GM23248 (cell line): ENCODE measurements at regions not wholly inside any gene's neighbourhood (a gene's known extent, or its start where the extent isn't known, plus 50 kb on each side); places are given as distances from the start of the nearest gene placed in this dataset.

ENCODE experiments used
- DNase-seq: peaks from one replicate; pipeline ENCODE4 v3.0.0-alpha.2; 2015
- H2AFZ ChIP-seq: fragments of 200-600 bp; sonication (generic); 2 replicates; pipeline ENCODE4 v1.6.1; 2016; ENCODE audit warnings: antibody characterized with exemption
- H3F3A ChIP-seq: fragments of 200-600 bp; sonication (generic); 2 replicates; pipeline ENCODE4 v1.6.1; 2016; ENCODE audit warnings: mild to moderate bottlenecking, antibody characterized with exemption, mixed run types; ENCODE audit not compliant: insufficient read depth
- H3K27ac ChIP-seq: fragments of 200-600 bp; sonication (generic); 2 replicates; pipeline ENCODE4 v1.5.1; 2016; ENCODE audit warnings: mild to moderate bottlenecking
- H3K27me3 ChIP-seq: fragments of 200-600 bp; sonication (generic); replicated peaks from 2 replicates; pipeline ENCODE4 v1.6.1; 2016; ENCODE audit warnings: mild to moderate bottlenecking; ENCODE audit not compliant: insufficient read depth
- H3K36me3 ChIP-seq: fragments of 200-600 bp; sonication (generic); 2 replicates; pipeline ENCODE4 v1.6.1; 2016; ENCODE audit warnings: low read depth, mild to moderate bottlenecking
- H3K4me1 ChIP-seq: fragments of 200-600 bp; sonication (generic); 2 replicates; pipeline ENCODE4 v1.6.1; 2016; ENCODE audit warnings: mild to moderate bottlenecking; ENCODE audit not compliant: insufficient read depth
- H3K4me2 ChIP-seq: fragments of 200-600 bp; sonication (generic); one replicate; pipeline ENCODE4 v1.6.1; 2016; ENCODE audit warnings: mild to moderate bottlenecking; ENCODE audit not compliant: unreplicated experiment
- H3K4me3 ChIP-seq: fragments of 200-600 bp; sonication (generic); 2 replicates; pipeline ENCODE4 v1.5.1; 2016; ENCODE audit warnings: mild to moderate bottlenecking
- H3K79me2 ChIP-seq: fragments of 200-600 bp; sonication (generic); 2 replicates; pipeline ENCODE4 v1.6.1; 2016; ENCODE audit warnings: mild to moderate bottlenecking; ENCODE audit not compliant: insufficient read depth
- H3K9ac ChIP-seq: fragments of 200-600 bp; sonication (generic); 2 replicates; pipeline ENCODE4 v1.6.1; 2016; ENCODE audit warnings: mild to moderate bottlenecking
- H3K9me2 ChIP-seq: fragments of 200-600 bp; sonication (generic); 2 replicates; pipeline ENCODE4 v1.6.1; 2016; ENCODE audit warnings: mixed run types, mild to moderate bottlenecking, moderate library complexity; ENCODE audit not compliant: insufficient read depth
- H3K9me3 ChIP-seq: fragments of 200-600 bp; sonication (generic); one replicate; pipeline ENCODE4 v1.6.1; 2017; ENCODE audit warnings: low read depth
- H4K20me1 ChIP-seq: fragments of 200-600 bp; sonication (generic); 2 replicates; pipeline ENCODE4 v1.6.0; 2016; ENCODE audit not compliant: insufficient read depth
- EZH2 ChIP-seq: fragments of 200-600 bp; sonication (generic); IDR thresholded peaks from 2 replicates; pipeline ENCODE4 v1.6.1; 2018; ENCODE audit warnings: antibody characterized with exemption, mild to moderate bottlenecking; ENCODE audit not compliant: insufficient read depth, poor library complexity, severe bottlenecking
- EZH2phosphoT487 ChIP-seq: fragments of 200-600 bp; sonication (generic); IDR thresholded peaks from 2 replicates; pipeline ENCODE4 v1.6.1; 2018; ENCODE audit warnings: antibody characterized with exemption, moderate library complexity, mild to moderate bottlenecking, low read depth; ENCODE audit not compliant: insufficient read depth
- WGBS, 2 experiments: methylation state at CpG; one replicate each; pipeline ENCODE4 v1.1.6; 2015 to 2017; ENCODE audit warnings: low lambda C conversion rate in 2 of 2, low coverage in 1 of 2; ENCODE audit errors: missing lambda C conversion rate in 2 of 2; 5-methylcytosine and 5-hydroxymethylcytosine counted together
- in situ Hi-C: fragments of 300-500 bp; cut with MboI; formaldehyde crosslinking; loops from 2 replicates; pipeline ENCODE4 v1.15.0; 2020

DNA sequence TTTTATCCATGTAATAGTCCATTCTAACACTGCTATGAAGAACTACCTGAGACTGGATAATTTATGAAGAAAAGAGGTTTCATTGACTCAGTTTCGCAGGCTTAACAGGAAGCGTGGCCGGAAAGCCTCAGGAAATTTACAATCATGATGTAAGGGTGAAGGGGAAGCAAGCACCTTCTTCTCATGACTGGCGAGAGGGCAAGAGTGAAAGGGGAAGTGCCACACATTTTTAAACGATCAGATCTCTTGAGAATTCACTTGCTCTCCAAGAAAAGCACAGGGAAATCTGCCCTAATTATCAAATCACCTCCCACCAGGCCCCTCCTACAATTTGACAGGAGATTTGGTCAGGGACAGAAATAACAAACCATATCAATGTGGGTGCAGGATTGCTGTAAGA, 859.7 kb downstream of the EPHA7 start:
- Histone ChIP-seq H3K79me2 (no peaks in the 10 kb centered on the region), H3F3A (no peaks in the 10 kb centered on the region), H3K9ac (no peak overlapping the region), H2AFZ (no peak overlapping the region), H3K27me3 (no peaks in the 10 kb centered on the region), H3K9me3 (no peaks in the 10 kb centered on the region), H4K20me1 (no peaks in the 10 kb centered on the region), H3K27ac (no peak overlapping the region), H3K4me3 (no peak overlapping the region), H3K9me2 (no peaks in the 10 kb centered on the region), H3K36me3 (no peaks in the 10 kb centered on the region), H3K4me2 (no peak overlapping the region), H3K4me1 (no peaks in the 10 kb centered on the region)
- 9 to 11% methylated on average over 5 of the region's 5 CpGs for WGBS, 2 experiments
- in situ Hi-C loops: no loop called here
- no peak for DNase-seq
- TF ChIP-seq EZH2 (no peak), EZH2phosphoT487 (no peak)

DNA sequence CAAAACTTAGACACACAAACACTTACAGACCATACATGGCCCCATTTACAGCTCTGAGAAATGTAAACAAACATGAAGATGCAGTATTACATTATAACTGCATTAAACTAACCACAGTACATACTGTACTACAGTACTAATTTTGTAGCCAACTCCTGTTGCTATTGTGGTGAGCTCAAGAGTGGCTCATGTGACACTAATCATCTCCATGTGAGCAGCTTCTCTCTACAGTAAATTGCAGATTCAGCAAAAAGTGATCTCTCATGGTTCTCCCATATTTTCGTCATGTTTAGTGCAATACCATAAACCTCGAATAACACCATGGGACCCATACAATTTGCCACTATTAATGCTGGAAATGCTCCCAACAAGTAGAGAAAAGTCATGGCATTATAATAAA, 860.4 kb downstream of the EPHA7 start:
- H3K79me2 ChIP-seq: no peaks in the 10 kb centered on the region
- H3K4me1 ChIP-seq: no peaks in the 10 kb centered on the region
- H3K27ac ChIP-seq: no peak overlapping the region
- H3K27me3 ChIP-seq: no peaks in the 10 kb centered on the region
- H4K20me1 ChIP-seq: no peaks in the 10 kb centered on the region
- H3K9ac ChIP-seq: no peak overlapping the region
- H3K4me3 ChIP-seq: no peak overlapping the region
- in situ Hi-C loops: no loop called here
- H3F3A ChIP-seq: no peaks in the 10 kb centered on the region
- no peak for DNase-seq
- WGBS, 2 experiments: 2 to 6% methylated on average over 2 of the region's 2 CpGs
- TF ChIP-seq EZH2phosphoT487 (no peak), EZH2 (no peak)
- H3K9me2 ChIP-seq: no peaks in the 10 kb centered on the region
- no peak overlapping the region for H2AFZ ChIP-seq
- no peaks in the 10 kb centered on the region for H3K36me3 ChIP-seq
- no peak overlapping the region for H3K4me2 ChIP-seq
- no peaks in the 10 kb centered on the region for H3K9me3 ChIP-seq

DNA sequence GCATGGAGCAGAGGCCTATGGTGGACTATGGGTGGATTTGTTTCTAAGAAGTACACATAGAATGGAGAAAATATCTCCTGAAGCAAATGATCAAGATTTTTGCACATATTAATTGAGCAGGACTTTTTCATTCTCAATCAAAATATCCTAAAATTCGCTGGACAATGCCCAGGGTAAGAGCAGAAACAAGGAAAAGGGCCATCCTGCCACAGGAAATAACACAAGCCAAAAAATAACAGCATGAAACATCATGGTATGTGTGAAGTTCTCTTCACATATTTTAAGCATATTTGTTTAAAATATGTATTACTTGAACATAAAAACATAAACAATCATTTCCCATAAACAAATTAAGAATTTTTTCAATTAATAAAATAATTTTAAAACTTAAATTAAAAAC, 868.9 kb downstream of the EPHA7 start:
- Histone ChIP-seq H3K4me3 (no peak overlapping the region), H3K27ac (no peak overlapping the region), H3K9ac (no peak overlapping the region), H3K27me3 (no peaks in the 10 kb centered on the region), H3K9me3 (no peaks in the 10 kb centered on the region), H3F3A (no peaks in the 10 kb centered on the region), H4K20me1 (no peaks in the 10 kb centered on the region), H3K4me2 (no peak overlapping the region), H3K79me2 (no peaks in the 10 kb centered on the region), H2AFZ (no peak overlapping the region), H3K36me3 (no peaks in the 10 kb centered on the region), H3K4me1 (no peaks in the 10 kb centered on the region), H3K9me2 (no peaks in the 10 kb centered on the region)
- TF ChIP-seq EZH2 (no peak), EZH2phosphoT487 (no peak)
- 0 to 7% methylated on average over 1 of the region's 1 CpG for WGBS, 2 experiments
- in situ Hi-C loops: no loop called here
- no peak for DNase-seq

DNA sequence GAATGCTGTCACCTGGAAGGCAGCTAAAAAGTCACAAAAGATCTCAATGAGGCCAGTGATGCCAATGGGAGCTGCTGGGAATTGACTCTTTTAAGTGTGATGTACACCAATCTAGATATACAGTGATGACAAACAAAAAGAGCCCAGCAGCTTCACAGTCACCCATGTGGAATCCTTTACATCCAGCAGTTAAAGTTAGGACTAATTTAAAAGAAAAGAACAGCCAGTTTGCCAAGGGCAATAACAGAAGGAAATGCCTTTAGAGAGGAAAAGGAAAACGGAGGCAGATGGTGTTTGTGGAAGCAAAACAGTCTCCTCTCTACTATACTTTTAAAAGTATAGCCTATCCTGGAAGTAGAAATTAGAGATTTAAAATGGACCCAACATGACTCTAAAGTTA, 873.5 kb downstream of the EPHA7 start:
- no peaks in the 10 kb centered on the region for H3K9me2 ChIP-seq
- H3F3A ChIP-seq: no peaks in the 10 kb centered on the region
- in situ Hi-C loops: no loop called here
- 0% methylated on average over 1 of the region's 1 CpG for WGBS, 2 experiments
- H3K9ac ChIP-seq: no peak overlapping the region
- H2AFZ ChIP-seq: no peak overlapping the region
- TF ChIP-seq EZH2phosphoT487 (no peak), EZH2 (no peak)
- no peak for DNase-seq
- no peaks in the 10 kb centered on the region for H3K4me1 ChIP-seq
- no peaks in the 10 kb centered on the region for H4K20me1 ChIP-seq
- no peaks in the 10 kb centered on the region for H3K79me2 ChIP-seq
- no peak overlapping the region for H3K4me2 ChIP-seq
- H3K36me3 ChIP-seq: no peaks in the 10 kb centered on the region
- H3K27ac ChIP-seq: no peak overlapping the region
- H3K27me3 ChIP-seq: no peaks in the 10 kb centered on the region
- H3K4me3 ChIP-seq: no peak overlapping the region
- no peaks in the 10 kb centered on the region for H3K9me3 ChIP-seq

DNA sequence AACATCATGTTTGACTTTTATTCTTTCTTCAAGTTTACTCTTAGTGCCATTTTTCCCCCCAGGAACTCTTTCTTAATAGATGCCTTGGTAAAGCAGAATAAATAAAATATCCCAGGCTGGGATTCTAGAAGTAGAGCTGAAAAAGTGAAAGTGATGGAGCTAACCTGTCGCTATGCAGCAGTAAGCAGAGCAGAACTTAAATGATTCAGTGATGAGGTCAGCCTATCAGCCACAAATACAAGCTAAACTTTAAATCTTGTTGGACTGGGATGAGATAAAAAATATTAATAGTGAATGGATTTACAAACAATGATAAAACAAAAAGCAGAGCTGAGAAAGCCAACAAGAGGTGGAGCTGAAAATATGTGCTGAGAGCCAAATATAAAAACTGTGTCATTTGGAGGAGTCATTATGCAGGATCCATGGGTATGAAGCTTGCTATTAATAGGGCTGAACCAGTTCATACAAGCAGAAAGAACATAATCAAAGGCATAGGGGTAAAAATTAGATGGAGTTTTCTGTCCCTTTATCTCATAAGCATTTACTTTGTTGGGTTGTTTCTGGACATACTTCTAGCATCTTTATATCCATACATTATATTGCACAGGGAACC, 877.8 kb downstream of the EPHA7 start:
- H2AFZ ChIP-seq: no peak overlapping the region
- no peaks in the 10 kb centered on the region for H3K36me3 ChIP-seq
- no peak for DNase-seq
- no peaks in the 10 kb centered on the region for H3K79me2 ChIP-seq
- no peak overlapping the region for H3K4me2 ChIP-seq
- no peaks in the 10 kb centered on the region for H3K4me1 ChIP-seq
- TF ChIP-seq EZH2: no peak
- H3K9me2 ChIP-seq: no peaks in the 10 kb centered on the region
- H3K27me3 ChIP-seq: no peaks in the 10 kb centered on the region
- no peak overlapping the region for H3K27ac ChIP-seq
- WGBS, 2 experiments: 28 to 30% methylated on average over 1 of the region's 1 CpG
- H3K4me3 ChIP-seq: no peak overlapping the region
- H4K20me1 ChIP-seq: no peaks in the 10 kb centered on the region
- H3K9ac ChIP-seq: no peak overlapping the region
- in situ Hi-C loops: no loop called here
- H3F3A ChIP-seq: no peaks in the 10 kb centered on the region
- no peaks in the 10 kb centered on the region for H3K9me3 ChIP-seq
